GM18951 (cell line): ENCODE measurements at regions not wholly inside any gene's neighbourhood (a gene's known extent, or its start where the extent isn't known, plus 50 kb on each side); places are given as distances from the start of the nearest gene placed in this dataset.

Source experiments
- POLR2A ChIP-seq: IDR thresholded peaks from 4 replicates; pipeline ENCODE4 v1.6.1; 2011; ENCODE audit warnings: mild to moderate bottlenecking; ENCODE audit not compliant: insufficient read length, insufficient read depth; ENCODE audit errors: extremely low read depth
- in situ Hi-C: fragments of 300-500 bp; cut with MboI; formaldehyde crosslinking; loops from one replicate; pipeline ENCODE4 v1.12.0; 2022; ENCODE audit warnings: low sequenced_read_pairs, mixed read lengths, inconsistent platforms; ENCODE audit not compliant: unreplicated experiment

DNA sequence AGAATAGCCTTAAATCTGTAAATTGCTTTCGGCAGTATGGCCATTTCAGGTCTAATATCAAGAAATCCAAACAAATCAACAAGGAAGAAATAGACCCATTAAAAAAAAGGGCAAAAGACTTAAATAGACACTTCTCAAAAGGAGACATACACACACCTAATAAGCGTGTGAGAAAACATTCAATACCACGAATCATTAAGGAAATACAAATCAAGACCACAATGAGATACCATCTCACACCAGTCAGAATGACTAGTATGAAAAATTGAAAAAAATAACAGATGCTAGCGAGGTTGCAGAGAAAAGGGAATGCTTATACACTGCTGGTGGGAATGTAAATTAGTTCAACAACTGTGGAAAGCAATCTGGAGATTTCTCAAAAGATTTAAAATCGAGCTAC is 243.2 kb downstream of the DSEL start:
- TF ChIP-seq POLR2A = no peak
- in situ Hi-C loops = no loop called here

DNA sequence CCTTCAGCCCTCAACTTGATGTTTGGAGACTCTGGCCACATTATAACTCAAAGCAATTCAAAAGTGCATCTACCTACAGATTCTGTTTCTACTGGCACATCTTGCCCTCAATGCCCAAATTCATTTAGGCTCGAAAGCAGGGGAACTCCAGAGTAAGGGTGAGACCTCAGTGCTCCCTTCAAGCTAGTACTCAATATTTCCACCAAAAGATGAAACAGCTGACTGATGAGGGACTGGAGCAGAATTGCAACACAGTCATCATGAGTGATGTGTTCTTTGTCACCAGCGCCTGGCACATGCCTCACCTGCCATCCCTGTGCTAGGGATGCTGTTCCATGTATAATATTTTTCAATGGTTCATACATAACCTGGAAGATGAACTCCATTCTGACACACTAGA is 247.3 kb downstream of the DSEL start:
- in situ Hi-C loops = no loop called here
- no peak for TF ChIP-seq POLR2A

DNA sequence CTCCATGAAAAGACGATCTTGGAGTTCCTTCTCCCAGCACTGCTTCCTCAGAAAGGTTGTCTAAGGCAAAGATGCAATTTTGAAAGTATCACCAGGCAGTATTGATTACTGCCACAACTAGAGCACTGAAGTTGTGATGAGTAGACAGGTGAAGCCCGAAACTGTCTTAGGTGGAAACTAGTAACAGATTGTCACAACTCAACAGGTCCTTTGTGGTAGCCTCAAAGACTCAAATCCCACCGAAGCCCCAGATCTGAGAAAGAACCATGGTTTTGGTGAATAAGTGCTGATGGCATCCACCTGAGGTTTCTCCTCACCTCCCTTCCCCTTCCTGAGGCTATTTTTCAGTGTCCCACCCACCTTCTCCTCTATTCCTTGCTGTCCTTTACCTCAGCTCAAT is 248.0 kb downstream of the DSEL start:
- no peak for TF ChIP-seq POLR2A
- in situ Hi-C loops = no loop called here

DNA sequence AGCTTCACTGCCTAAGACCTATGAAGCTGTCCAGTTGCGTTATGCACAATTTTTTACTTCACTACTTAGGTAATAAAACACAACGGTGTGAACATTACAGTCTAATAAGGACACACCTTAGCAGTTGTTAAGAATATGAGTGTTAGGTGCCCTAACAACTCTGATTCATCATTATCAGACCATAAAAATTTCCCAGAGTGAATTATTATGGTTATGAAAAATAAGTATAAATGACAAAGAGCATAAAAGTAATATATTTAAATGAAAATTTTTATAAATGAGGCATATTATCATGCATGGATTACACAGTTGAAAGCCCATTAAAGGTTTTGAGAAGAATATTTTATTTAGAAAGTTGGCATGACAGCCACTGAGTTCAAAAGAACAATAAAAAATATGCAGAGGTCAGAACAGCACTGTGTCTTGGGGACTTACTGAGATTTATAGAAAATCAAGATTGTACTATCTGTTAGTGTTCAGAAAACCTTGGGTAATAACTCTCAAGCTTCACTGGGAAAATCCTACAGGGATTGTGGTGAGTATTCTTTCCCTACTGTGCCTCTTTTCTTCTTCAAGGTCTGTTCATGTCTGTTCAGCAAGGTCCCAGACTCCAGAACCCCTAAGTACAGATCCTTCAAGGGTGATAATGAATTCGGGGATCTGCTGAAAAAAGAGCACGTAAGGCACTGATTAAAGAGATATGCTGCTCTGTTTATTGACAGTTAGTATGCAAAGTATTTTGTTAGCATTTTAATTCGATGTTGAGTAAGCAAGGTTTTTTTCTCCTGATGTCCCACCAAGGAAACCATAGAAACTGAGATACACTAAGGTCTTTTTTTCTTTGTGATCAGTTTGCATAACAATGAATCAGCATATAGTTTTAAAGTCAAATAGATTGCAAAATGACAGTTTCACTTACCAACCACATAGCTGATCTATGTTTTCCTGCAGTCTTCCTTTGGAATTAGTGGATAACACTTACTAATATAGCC is 250.0 kb downstream of the DSEL start:
- in situ Hi-C loops = no loop called here
- no peak for TF ChIP-seq POLR2A

DNA sequence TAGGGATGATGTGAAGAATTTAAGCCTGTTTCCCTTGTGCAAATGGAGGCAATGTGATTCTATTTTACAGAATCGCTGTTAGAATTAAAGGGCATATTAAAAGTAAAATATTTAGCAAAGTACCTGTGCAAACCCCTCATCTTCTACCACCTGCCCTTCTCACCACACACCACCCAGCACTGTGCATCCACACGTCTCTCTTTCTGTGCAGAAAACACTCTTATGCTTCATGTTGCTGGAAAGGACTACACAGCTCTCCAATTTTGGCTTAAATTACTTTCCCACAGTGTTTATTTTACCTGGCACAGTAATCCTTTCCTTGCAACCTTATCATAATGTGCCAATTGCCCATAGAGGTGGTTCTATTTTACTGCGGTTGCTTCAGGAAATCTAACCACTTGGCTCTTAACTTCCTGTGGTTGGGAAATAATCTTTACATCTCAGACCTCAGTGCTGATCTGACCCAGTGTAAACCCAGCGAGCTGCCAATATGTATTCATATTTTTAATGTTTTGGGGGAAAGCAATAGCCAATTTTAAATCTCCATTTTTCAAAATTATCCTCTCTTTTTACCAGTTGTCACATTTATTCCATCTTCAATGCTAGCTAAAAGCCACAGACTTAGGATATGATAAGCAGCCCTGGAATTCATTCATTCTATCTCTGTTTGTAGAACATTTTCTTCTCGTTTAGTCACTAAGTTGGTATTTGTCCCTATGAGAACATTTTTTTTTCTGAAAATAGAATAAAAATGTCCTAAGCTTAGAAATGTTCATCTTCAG is 250.9 kb downstream of the DSEL start:
- in situ Hi-C loops = no loop called here
- TF ChIP-seq POLR2A = no peak

DNA sequence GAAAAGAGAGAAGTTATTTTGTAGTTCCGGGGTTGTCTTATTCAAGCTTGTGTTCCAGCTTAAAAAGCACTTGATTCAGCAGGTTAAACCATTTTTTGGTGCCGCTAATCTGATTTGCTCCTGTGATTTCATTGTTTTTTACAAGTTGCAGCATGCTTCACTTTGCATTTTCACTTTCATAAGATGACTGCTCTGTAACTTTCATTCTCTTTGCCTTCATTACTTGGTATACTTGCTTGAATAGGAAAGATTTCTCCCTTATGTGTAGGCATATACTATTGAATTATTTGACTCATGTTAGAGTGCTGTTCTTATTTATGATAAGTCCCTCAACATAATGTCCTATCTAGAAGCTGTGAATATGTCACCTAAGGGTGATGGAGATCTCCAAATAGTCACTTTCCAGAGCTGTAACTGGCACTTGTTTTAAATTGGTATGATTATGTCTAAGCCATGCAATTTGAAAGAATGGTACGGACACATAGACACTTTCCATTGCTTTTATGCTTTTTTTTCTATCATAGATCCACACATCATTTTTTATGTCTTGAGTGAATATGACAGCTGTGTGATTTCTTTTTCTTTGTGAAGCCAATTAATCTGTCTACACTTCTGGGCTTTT is 254.5 kb downstream of the DSEL start:
- in situ Hi-C loops = no loop called here
- TF ChIP-seq POLR2A = no peak

DNA sequence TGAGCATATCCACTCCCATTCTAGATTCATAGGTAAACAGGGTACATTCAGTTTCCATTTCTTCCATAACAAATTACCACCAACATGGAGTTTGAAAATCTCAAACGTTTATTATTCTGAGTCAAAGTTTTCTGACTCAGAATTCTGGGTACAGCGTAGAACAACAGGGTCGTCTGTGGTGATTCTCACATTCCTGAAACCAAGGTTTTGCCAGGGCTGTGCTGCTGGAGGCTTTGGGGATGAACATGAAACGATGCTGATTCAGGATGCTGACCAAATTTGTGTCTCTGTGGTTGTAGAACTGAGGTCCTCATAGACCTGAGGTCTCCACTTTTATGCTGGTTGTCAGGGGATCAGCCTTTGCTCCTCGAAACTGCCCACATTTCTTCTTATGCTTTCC is 255.7 kb downstream of the DSEL start:
- in situ Hi-C loops = no loop called here
- TF ChIP-seq POLR2A = no peak

DNA sequence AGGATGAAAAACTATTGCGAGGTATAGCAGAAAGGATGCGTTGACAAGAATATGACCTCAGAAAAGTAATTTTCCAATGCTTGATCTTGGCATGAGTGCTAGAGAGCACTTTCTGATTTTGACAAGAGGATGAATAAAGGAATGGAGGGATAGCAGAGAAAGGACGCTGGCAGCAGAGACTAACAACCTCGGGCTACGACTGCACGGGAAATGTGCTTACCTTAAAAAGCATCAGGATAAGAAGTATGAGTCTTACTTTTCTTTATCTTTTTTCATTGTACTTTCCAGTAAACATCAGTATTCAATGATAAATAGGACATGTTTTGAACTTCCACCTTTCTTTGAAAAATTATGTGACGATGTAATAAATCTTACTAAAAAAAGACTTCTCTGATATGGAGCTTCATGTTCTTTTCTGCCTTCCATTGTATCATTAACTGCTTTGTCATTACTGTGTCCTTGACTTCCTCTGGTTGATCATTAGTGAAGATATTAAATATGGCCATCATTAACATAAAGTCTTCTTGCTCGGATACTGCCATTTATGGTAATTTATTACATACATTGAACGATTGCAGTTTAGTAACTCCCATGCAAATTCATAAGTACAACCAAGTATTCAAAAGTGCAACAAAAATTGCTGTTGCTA is 265.6 kb downstream of the DSEL start:
- TF ChIP-seq POLR2A = no peak
- in situ Hi-C loops = no loop called here

DNA sequence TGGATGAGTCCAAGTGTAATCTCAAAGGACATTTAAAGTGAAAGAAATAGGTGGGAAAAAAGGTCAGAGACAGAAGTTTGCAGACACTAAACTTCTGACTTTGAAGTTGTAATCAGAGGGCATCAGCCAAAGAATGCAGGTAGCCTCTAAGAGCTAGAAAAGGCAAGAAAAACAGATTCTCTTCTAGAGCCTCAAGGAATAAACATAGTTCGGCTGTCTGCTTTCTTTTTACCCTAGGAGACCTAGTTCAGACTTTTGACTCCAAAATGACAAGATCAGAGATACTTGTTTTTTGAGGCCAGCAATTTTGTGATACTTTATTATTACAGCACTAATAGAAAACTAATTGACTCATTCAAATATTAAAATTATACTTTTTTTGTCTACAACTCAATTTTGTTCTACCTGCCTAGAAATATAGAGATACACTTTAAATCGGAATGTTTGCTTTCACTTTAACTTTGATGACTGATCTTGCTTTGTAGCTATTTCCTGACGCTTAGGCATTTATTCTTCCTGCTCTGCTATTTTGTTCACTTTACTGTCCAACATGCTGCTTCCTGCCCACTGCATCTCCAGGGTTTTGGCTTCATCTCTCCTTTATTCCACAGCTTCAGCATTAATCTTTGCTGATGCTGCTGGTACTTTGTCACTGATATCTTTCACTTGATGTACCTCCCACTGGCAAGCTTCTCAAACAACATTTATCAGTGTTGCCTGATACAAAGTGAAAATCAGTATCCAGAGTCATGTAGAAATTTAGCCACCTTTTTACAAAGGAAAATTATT is 272.5 kb downstream of the DSEL start:
- in situ Hi-C loops = no loop called here
- TF ChIP-seq POLR2A = no peak

DNA sequence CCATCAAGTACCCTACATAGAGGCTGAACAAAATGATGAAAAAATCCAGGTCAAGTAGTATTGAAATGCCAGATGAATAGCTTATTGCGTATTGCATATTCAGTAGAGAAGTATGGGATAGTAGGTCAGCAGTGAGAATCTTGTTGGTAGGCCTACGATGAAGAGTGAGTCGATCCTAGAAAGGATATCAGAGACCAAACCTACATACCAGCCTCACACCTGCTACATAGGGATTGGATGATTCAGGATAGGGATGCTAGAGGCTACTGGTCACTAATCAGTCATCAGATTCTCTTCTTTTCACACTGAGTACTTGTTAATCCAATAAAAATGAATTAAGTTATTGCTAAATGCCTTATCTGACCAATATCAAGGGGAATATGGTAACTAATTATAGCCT is 274.5 kb downstream of the DSEL start:
- in situ Hi-C loops = no loop called here
- no peak for TF ChIP-seq POLR2A

DNA sequence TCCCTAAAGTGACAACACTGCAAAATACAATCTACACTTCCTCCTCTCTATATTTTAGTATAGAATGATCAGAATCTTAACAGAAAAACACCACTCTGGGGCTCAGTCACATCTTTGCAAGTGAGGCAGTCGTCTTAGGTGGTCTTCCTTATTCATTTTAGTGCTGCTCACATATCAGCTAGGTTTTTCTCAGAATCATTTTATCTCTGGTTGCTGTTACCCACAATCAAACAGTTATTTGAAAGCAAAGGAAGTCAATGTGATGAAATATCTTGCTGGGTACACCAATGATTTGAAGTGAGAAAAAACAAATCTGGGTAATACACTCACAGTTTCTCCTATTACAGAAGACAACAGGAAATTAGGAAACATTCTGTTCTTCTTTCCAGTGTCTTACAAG is 275.2 kb downstream of the DSEL start:
- in situ Hi-C loops = no loop called here
- no peak for TF ChIP-seq POLR2A

DNA sequence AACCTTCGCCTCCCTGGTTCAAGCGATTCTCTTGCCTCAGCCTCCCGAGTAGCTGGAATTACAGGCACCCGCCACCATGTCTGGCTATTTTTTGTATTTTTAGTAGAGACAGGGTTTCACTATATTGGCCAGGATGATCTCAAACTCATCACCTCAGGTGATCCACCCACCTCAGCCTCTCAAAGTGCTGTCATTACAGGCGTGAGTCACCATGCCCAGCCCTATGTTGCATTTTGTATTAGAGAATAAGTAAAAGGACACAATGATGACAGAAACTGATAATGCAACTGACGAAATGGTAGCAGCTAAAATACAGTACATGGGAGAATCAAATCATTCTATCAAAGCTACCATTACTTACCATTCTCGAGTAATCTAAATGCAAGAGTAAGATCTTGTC is 276.7 kb downstream of the DSEL start:
- no peak for TF ChIP-seq POLR2A
- in situ Hi-C loops = no loop called here
